ENCODE measurements at regions not wholly inside any gene's neighbourhood (a gene's known extent, or its start where the extent isn't known, plus 50 kb on each side); places are given as distances from the start of the nearest gene placed in this dataset.

GRCh38 chr21:38883142-38883541 is 77.4 kb downstream of the ETS2 start:
- no peak for TF ChIP-seq EZH2 (IDR thresholded peaks at IDR 0.05; ENCODE audit: insufficient read depth, poor library complexity, severe bottlenecking)
- TF ChIP-seq EZH2phosphoT487 (IDR thresholded peaks at IDR 0.05; ENCODE audit: insufficient read depth, low read depth), result no peak

Measured in GM23248 (cell line).